GM12874 (cell line): ENCODE measurements at regions not wholly inside any gene's neighbourhood (a gene's known extent, or its start where the extent isn't known, plus 50 kb on each side); places are given as distances from the start of the nearest gene placed in this dataset.

Experiments used
- CTCF ChIP-seq: IDR thresholded peaks from 2 replicates; pipeline ENCODE4 v1.5.1; 2011; ENCODE audit warnings: low read depth, mild to moderate bottlenecking, control low read depth, low read length, moderate library complexity; ENCODE audit not compliant: insufficient read depth

DNA sequence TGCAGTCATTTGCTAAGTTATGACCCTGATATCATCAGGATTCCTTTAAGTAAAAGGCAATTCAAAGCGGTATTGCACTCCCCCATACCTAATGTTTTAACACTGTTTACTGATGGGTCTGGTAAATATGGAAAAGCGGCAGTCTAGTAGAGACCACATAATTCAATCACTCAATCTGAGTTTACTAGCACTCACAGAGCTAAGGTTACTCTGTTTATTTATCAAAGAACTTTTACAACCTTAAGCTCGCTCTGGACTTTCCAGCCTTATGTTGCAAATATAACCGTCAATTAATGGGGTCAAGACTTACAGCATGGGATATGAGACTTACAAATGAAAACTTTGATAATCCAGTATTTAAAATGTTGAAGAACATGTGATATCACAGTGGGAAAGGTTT, 124.5 kb upstream of the ZCCHC13 start:
- no peak for TF ChIP-seq CTCF

GRCh38 chrX:74179071-74179470, 124.9 kb upstream of the ZCCHC13 start:
- TF ChIP-seq CTCF = no peak

GRCh38 chrX:74178536-74178935, 125.4 kb upstream of the ZCCHC13 start:
- no peak for TF ChIP-seq CTCF

- no peak for TF ChIP-seq CTCF
Observed at GRCh38 chrX:74171465-74171864, 132.5 kb upstream of the ZCCHC13 start.

GRCh38 chrX:74162199-74162598, 141.8 kb upstream of the ZCCHC13 start:
- TF ChIP-seq CTCF = no peak

DNA sequence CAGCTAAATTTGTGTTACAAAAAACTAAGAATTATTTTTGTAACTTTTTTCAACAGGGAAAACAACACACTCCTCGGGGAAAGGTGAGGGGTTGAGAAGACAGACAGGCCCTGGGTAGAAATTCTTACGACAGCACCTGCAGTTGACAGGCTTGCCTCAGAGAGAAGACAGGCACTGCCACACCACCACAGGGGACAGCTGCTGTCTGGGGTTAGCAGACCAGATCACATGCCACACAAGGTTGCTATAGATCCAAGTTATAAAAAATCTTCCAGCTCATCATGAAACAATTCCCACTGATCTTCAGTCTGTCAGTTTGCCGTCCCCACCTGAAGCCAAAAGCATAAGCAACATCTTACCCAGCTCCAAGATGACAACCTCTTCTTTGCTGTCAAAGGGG, 143.2 kb upstream of the ZCCHC13 start:
- TF ChIP-seq CTCF = no peak

DNA sequence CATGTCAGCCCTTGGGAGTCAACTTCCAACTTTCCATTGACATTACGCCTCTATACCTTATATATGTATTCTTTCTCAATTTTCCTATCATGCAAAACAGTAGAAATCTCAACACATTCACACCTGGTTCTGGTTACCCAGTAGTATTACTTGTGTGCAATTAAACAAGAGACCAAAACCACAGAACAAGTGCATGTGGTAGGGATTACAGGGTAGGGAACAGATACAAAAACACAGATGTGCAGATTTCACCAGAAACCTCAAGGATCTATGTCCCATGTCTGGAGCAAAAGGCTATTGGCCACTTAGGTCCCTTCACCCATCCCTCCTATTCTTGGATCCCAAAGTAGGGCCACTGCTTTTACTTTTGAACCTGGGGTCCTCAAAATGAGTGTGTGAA, 143.6 kb upstream of the ZCCHC13 start:
- TF ChIP-seq CTCF = no peak

DNA sequence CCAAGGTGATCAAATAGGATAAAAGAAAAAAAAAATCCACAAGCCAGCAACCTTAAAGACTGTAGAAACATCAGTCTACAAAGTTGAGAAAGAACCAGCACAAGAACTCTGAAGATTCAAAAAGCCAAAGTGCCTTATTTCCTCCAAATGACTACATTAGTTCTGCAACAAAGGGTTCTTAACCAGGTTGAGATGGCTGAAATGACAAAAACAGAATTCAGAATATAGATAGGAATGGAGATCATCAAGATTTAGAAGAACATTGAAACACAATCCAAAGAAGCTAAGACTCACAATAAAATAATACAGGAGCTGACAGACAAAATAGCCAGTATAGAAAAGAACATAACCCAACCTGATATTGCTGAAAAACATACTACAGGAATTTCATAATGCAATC, 156.5 kb upstream of the ZCCHC13 start:
- TF ChIP-seq CTCF = no peak
